Prostate gland (tissue), 2 donors: ENCODE measurements at regions not wholly inside any gene's neighbourhood (a gene's known extent, or its start where the extent isn't known, plus 50 kb on each side); places are given as distances from the start of the nearest gene placed in this dataset.

Experiments
- CTCF ChIP-seq, 4 experiments: fragments of 200-600 bp in 2 of 4; fragments of 450-650 bp in 2 of 4; sonication (generic) in 2 of 4; IDR thresholded peaks; 1 replicate in 3 of 4; 2 replicates in 1 of 4; pipeline ENCODE4 v1.5.1; 2016 to 2019; ENCODE audit warnings: antibody characterized with exemption in 4 of 4, mild to moderate bottlenecking in 2 of 4, moderate library complexity in 2 of 4
- POLR2A ChIP-seq: fragments of 450-650 bp; IDR thresholded peaks from one replicate; pipeline ENCODE4 v1.6.1; 2016; ENCODE audit warnings: antibody characterized with exemption, mild to moderate bottlenecking

DNA sequence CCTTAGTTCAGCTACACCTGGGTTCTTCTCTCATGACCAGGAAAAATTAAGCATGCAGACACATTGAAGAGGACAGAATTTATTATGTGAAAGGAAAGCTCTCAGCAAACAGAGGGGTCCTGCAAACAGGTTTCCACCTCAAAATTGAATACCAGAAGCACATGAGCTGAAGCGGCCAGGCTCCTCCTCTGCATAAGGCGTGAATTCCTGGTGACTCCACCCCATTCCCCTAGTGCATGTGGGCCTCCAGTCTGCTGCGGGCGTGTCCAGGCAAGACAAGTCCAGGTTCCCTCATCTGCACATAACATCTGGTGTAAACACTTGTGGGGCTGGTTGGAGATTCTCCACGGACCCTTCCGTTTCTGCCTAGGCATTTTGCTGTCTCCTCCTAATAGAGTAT lies 1156.4 kb downstream of the FOXD4L5 start:
- TF ChIP-seq CTCF (IDR thresholded peaks at IDR 0.05) (no peak), POLR2A (no peak)
